SK-N-SH treated with all-trans-retinoic acid at 6 μM for 48 hours (cell line): ENCODE measurements at regions not wholly inside any gene's neighbourhood (a gene's known extent, or its start where the extent isn't known, plus 50 kb on each side); places are given as distances from the start of the nearest gene placed in this dataset.

ENCODE experiments used
- CREB5 ChIP-seq: fragments of 250-450 bp; sonication (Bioruptor Pico); IDR thresholded peaks from 2 replicates; pipeline ENCODE4 v1.5.1; 2020; ENCODE audit warnings: low read depth, mild to moderate bottlenecking, moderate library complexity
- CSDC2 ChIP-seq: fragments of 250-450 bp; sonication (Bioruptor Pico); IDR thresholded peaks from 2 replicates; pipeline ENCODE4 v1.5.0; 2020; ENCODE audit warnings: mild to moderate bottlenecking, moderate library complexity
- CSRNP3 ChIP-seq: fragments of 250-450 bp; sonication (Bioruptor Pico); IDR thresholded peaks from 2 replicates; pipeline ENCODE4 v1.5.1; 2021; ENCODE audit warnings: mild to moderate bottlenecking, moderate library complexity
- ISL1 ChIP-seq: fragments of 250-450 bp; sonication (Bioruptor Pico); IDR thresholded peaks from 2 replicates; pipeline ENCODE4 v2.1.2; 2022; ENCODE audit warnings: mild to moderate bottlenecking, moderate library complexity
- PATZ1 ChIP-seq: fragments of 250-450 bp; sonication (Bioruptor Pico); IDR thresholded peaks from 2 replicates; pipeline ENCODE4 v1.8.0; 2020; ENCODE audit warnings: mild to moderate bottlenecking, moderate library complexity, borderline replicate concordance
- POU6F1 ChIP-seq: fragments of 250-450 bp; sonication (Bioruptor Pico); IDR thresholded peaks from 2 replicates; pipeline ENCODE4 v1.8.0; 2021; ENCODE audit warnings: low read depth, mild to moderate bottlenecking, moderate library complexity, borderline replicate concordance
- PPARA ChIP-seq: fragments of 250-450 bp; sonication (Bioruptor Pico); IDR thresholded peaks from 2 replicates; pipeline ENCODE4 v1.5.0; 2020; ENCODE audit warnings: mild to moderate bottlenecking, borderline replicate concordance
- RARB ChIP-seq: fragments of 250-450 bp; sonication (Bioruptor Pico); IDR thresholded peaks from 2 replicates; pipeline ENCODE4 v1.8.0; 2021; ENCODE audit warnings: mild to moderate bottlenecking, moderate library complexity
- ZC3H10 ChIP-seq: fragments of 250-450 bp; sonication (Bioruptor Pico); IDR thresholded peaks from 2 replicates; pipeline ENCODE4 v1.5.1; 2021; ENCODE audit warnings: mild to moderate bottlenecking, moderate library complexity
- ZFP3 ChIP-seq: fragments of 250-450 bp; sonication (Bioruptor Pico); IDR thresholded peaks from 2 replicates; pipeline ENCODE4 v1.5.0; 2020; ENCODE audit warnings: mild to moderate bottlenecking, moderate library complexity
- ZFP30 ChIP-seq: fragments of 450-650 bp; formaldehyde crosslinking; IDR thresholded peaks from 2 replicates; pipeline ENCODE4 v1.5.0; 2022; ENCODE audit warnings: mild to moderate bottlenecking, moderate library complexity

- TF ChIP-seq ZFP30 (no peak), POU6F1 (CRISPR knock-in tag) (no peak), CSDC2 (CRISPR knock-in tag) (no peak), CREB5 (CRISPR knock-in tag) (no peak), RARB (CRISPR knock-in tag) (no peak), ZC3H10 (CRISPR knock-in tag) (no peak), ISL1 (no peak), ZFP3 (CRISPR knock-in tag) (no peak), PATZ1 (CRISPR knock-in tag) (no peak), PPARA (CRISPR knock-in tag) (no peak), CSRNP3 (CRISPR knock-in tag) (no peak)
Measured at GRCh38 chr7:114229246-114229645, 185.4 kb upstream of the FOXP2 start.
